ENCODE measurements at regions not wholly inside any gene's neighbourhood (a gene's known extent, or its start where the extent isn't known, plus 50 kb on each side); places are given as distances from the start of the nearest gene placed in this dataset.
"Not testable (repeated sequence)": the region's sequence is repeated elsewhere in the genome, so short reads cannot be mapped to it uniquely, and the experiment has no call there.

GRCh38 chr5:130496215-130496614 is 592.0 kb downstream of the CHSY3 start:
- DNase-seq (ENCODE audit: low spot score): no peak

GRCh38 chr5:130488252-130488651 is 584.0 kb downstream of the CHSY3 start:
- no peak for DNase-seq (ENCODE audit: low spot score)

GRCh38 chr5:130479045-130479804 is 575.0 kb downstream of the CHSY3 start:
- peak; percentile 9 for DNase-seq (ENCODE audit: low spot score)

GRCh38 chr5:130476325-130476724 is 572.1 kb downstream of the CHSY3 start:
- DNase-seq (ENCODE audit: low spot score): no peak

GRCh38 chr5:130462516-130462915 is 558.3 kb downstream of the CHSY3 start:
- no peak for DNase-seq (ENCODE audit: low spot score)

- no peak for DNase-seq (ENCODE audit: low spot score)
These were observed 550.9 kb downstream of the CHSY3 start for GRCh38 chr5:130455175-130455574.

- DNase-seq (ENCODE audit: low spot score): no peak
These were observed 548.5 kb downstream of the CHSY3 start for GRCh38 chr5:130452744-130453143.

- no peak for DNase-seq (ENCODE audit: low spot score)
These were observed 532.2 kb downstream of the CHSY3 start for GRCh38 chr5:130436430-130436829.

- no peak for DNase-seq (ENCODE audit: low spot score)
These were observed 523.1 kb downstream of the CHSY3 start for GRCh38 chr5:130427222-130427955.

- DNase-seq (ENCODE audit: low spot score): no peak
These were observed 521.2 kb downstream of the CHSY3 start for GRCh38 chr5:130425424-130425823.

GRCh38 chr5:130424341-130424740 is 520.1 kb downstream of the CHSY3 start:
- no peak for DNase-seq (ENCODE audit: low spot score)

GRCh38 chr5:130402906-130403305 is 498.6 kb downstream of the CHSY3 start:
- DNase-seq (ENCODE audit: low spot score): no peak

- DNase-seq (ENCODE audit: low spot score): no peak
These were observed 495.8 kb downstream of the CHSY3 start for GRCh38 chr5:130400091-130400490.

GRCh38 chr5:130398825-130399224 is 494.6 kb downstream of the CHSY3 start:
- DNase-seq (ENCODE audit: low spot score): no peak

GRCh38 chr5:130397727-130398126 is 493.5 kb downstream of the CHSY3 start:
- not testable (repeated sequence) for DNase-seq (ENCODE audit: low spot score)

GRCh38 chr5:130397132-130397531 is 492.9 kb downstream of the CHSY3 start:
- peak; percentile 3 for DNase-seq (ENCODE audit: low spot score)

GRCh38 chr5:130391727-130392264 is 487.5 kb downstream of the CHSY3 start:
- DNase-seq (ENCODE audit: low spot score): not testable (repeated sequence)

GRCh38 chr5:130386155-130386554 is 481.9 kb downstream of the CHSY3 start:
- no peak for DNase-seq (ENCODE audit: low spot score)

- no peak for DNase-seq (ENCODE audit: low spot score)
These were observed 481.4 kb downstream of the CHSY3 start for GRCh38 chr5:130385656-130386055.

GRCh38 chr5:130365956-130366355 is 461.7 kb downstream of the CHSY3 start:
- DNase-seq (ENCODE audit: low spot score): no peak

- DNase-seq (ENCODE audit: low spot score): no peak
These were observed 445.9 kb downstream of the CHSY3 start for GRCh38 chr5:130350131-130350530.

- DNase-seq (ENCODE audit: low spot score): no peak
These were observed 433.1 kb downstream of the CHSY3 start for GRCh38 chr5:130337179-130337888.
